Tibial artery (tissue), 4 donors: ENCODE measurements at regions not wholly inside any gene's neighbourhood (a gene's known extent, or its start where the extent isn't known, plus 50 kb on each side); places are given as distances from the start of the nearest gene placed in this dataset.

Source experiments
- DNase-seq, 2 donors: peaks; one replicate each; pipeline ENCODE4 v3.0.0-alpha.2; 2019
- H3K27ac ChIP-seq, 2 donors: fragments of 200-600 bp; sonication (generic) in 1 of 2; 1 replicate in 1 of 2; 2 replicates in 1 of 2; pipeline ENCODE4 v1.5.1; 2018 to 2019; ENCODE audit warnings: mild to moderate bottlenecking in 1 of 2
- H3K27me3 ChIP-seq, 2 donors: fragments of 200-600 bp; sonication (generic) in 1 of 2; one replicate each; pipeline versions ENCODE4 v1.5.1 to v1.6.0; 2016 to 2019
- H3K36me3 ChIP-seq, 3 donors: fragments of 200-600 bp; sonication (generic) in 2 of 3; one replicate each; pipeline ENCODE4 v1.5.1; 2016 to 2019; ENCODE audit warnings: mild to moderate bottlenecking in 2 of 3
- H3K4me1 ChIP-seq, 4 donors: fragments of 200-600 bp; sonication (generic) in 2 of 4; 1 replicate in 3 of 4; 2 replicates in 1 of 4; pipeline ENCODE4 v1.5.1; 2016 to 2019
- H3K4me3 ChIP-seq, 2 donors: fragments of 200-600 bp; sonication (generic) in 1 of 2; 1 replicate in 1 of 2; 2 replicates in 1 of 2; pipeline ENCODE4 v1.5.1; 2018 to 2019; ENCODE audit warnings: mild to moderate bottlenecking in 2 of 2
- H3K9me3 ChIP-seq, 3 donors: fragments of 200-600 bp; sonication (generic) in 1 of 3; one replicate each; pipeline ENCODE4 v1.5.1; 2016 to 2019
- intact Hi-C: fragments of 100-400 bp; cut with DNase I; formaldehyde crosslinking; loops from one replicate; pipeline ENCODE4 v1.15.0; 2023; ENCODE audit warnings: low total_unique reads
- TF ChIP-seq, protein P1 (sequence below), 2 experiments: fragments of 200-600 bp in 1 of 2; fragments of 450-650 bp in 1 of 2; IDR thresholded peaks; one replicate each; pipeline ENCODE4 v1.5.1; 2017 to 2019; ENCODE audit warnings: antibody characterized with exemption in 2 of 2, mild to moderate bottlenecking in 1 of 2, moderate library complexity in 1 of 2

DNA sequence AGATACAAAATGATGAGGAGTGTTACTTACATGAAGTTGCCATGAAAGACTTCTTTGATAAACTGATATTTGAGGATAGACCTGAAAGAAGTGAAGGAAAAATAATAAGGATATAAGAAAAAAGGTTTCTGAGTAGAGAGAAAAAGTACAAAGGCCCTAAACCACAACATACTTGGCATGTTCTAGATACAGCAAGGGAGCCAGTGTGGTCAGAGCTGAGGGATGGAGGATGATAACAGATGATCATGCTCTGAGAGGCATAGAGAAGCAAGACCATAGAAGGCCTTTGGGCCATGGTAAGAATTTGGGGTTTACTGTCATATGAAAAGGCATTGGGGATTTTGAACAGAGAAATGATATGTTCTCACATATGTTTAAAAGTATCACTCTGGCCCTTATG, 424.1 kb upstream of the CHST9 start:
- Histone ChIP-seq H3K4me1 (no peaks in the 10 kb centered on the region), H3K27me3 (no peaks in the 10 kb centered on the region), H3K9me3 (no peaks in the 10 kb centered on the region), H3K27ac (no peak overlapping the region), H3K36me3 (no peaks in the 10 kb centered on the region), H3K4me3 (no peak overlapping the region)
- intact Hi-C loops, result no loop called here
- DNase-seq, result no peak
- TF ChIP-seq, protein P1, sequence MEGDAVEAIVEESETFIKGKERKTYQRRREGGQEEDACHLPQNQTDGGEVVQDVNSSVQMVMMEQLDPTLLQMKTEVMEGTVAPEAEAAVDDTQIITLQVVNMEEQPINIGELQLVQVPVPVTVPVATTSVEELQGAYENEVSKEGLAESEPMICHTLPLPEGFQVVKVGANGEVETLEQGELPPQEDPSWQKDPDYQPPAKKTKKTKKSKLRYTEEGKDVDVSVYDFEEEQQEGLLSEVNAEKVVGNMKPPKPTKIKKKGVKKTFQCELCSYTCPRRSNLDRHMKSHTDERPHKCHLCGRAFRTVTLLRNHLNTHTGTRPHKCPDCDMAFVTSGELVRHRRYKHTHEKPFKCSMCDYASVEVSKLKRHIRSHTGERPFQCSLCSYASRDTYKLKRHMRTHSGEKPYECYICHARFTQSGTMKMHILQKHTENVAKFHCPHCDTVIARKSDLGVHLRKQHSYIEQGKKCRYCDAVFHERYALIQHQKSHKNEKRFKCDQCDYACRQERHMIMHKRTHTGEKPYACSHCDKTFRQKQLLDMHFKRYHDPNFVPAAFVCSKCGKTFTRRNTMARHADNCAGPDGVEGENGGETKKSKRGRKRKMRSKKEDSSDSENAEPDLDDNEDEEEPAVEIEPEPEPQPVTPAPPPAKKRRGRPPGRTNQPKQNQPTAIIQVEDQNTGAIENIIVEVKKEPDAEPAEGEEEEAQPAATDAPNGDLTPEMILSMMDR (IDR thresholded peaks at IDR 0.05), result no peak

DNA sequence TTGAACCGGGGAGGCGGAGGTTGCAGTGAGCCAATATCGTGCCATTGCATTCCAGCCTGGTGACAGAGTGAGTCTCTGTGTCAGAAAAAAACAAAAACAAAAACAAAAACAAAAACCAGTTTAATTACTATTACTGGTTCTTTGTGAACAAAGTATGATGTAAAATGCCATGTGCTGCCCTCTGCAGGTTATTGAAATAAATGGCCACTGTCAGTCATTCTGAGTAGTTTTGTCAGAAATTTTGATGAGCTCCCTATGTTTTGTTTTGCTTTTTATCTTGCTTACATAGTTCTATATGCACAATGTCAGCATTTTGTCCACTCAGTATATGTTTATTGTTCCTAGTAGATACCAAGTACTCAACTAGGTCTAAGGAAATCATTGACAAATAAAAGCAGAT, 423.6 kb upstream of the CHST9 start:
- TF ChIP-seq, protein P1 (IDR thresholded peaks at IDR 0.05), result no peak
- Histone ChIP-seq H3K36me3 (no peaks in the 10 kb centered on the region), H3K27ac (no peak overlapping the region), H3K9me3 (no peaks in the 10 kb centered on the region), H3K27me3 (no peaks in the 10 kb centered on the region), H3K4me1 (no peaks in the 10 kb centered on the region), H3K4me3 (no peak overlapping the region)
- no peak for DNase-seq
- intact Hi-C loops, result no loop called here

DNA sequence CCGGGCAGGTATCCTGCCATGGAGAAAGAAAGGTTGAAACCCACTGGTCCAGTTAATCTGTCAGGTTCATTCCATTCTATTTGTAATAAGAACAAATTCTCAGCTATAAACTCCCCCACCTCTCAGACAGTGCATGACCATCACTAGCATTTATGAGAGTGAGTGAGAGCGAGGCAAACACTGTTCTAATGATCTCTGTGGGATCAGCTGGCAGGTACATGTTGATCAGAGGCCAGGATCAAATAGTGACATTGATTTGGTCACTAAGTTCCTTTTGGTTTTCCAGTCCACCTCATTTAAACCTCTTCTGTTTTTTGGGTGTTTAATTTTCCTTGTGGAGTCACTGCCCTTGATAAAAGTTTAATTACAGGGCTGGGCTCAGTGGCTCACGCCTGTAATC, 423.1 kb upstream of the CHST9 start:
- no peak for DNase-seq
- intact Hi-C loops, result no loop called here

DNA sequence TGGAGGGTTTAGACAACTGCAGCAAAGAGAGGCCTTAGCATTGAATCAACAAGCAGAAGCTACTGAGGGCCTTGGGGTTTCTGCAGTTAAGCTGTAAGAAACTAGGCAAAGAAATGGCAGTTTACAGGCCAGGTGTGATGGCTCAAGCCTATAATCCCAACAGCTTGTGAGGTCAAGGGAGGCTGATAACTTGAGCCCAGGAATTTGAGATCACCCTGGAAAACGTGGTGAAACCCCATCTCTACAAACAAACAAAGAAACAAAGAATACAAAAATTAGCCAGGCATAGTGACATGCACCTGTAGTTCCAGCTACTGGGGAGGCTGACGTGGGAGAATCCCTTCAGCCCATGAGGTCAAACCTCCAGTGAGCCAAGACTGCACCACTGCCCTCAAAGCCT, 421.6 kb upstream of the CHST9 start:
- no peaks in the 10 kb centered on the region for H3K4me1 ChIP-seq
- TF ChIP-seq, protein P1 (IDR thresholded peaks at IDR 0.05), result no peak
- no peak overlapping the region for H3K27ac ChIP-seq
- DNase-seq, result no peak
- H3K9me3 ChIP-seq, result no peaks in the 10 kb centered on the region
- intact Hi-C loops, result no loop called here
- H3K36me3 ChIP-seq, result no peaks in the 10 kb centered on the region
- no peaks in the 10 kb centered on the region for H3K27me3 ChIP-seq
- no peak overlapping the region for H3K4me3 ChIP-seq

More for the DNA sequence above, 423.1 kb upstream of the CHST9 start:
- Histone ChIP-seq H3K4me3 (no peak overlapping the region), H3K36me3 (no peaks in the 10 kb centered on the region), H3K27ac (no peak overlapping the region), H3K27me3 (no peaks in the 10 kb centered on the region), H3K9me3 (no peaks in the 10 kb centered on the region), H3K4me1 (no peaks in the 10 kb centered on the region)
- TF ChIP-seq, protein P1 (IDR thresholded peaks at IDR 0.05), result no peak

DNA sequence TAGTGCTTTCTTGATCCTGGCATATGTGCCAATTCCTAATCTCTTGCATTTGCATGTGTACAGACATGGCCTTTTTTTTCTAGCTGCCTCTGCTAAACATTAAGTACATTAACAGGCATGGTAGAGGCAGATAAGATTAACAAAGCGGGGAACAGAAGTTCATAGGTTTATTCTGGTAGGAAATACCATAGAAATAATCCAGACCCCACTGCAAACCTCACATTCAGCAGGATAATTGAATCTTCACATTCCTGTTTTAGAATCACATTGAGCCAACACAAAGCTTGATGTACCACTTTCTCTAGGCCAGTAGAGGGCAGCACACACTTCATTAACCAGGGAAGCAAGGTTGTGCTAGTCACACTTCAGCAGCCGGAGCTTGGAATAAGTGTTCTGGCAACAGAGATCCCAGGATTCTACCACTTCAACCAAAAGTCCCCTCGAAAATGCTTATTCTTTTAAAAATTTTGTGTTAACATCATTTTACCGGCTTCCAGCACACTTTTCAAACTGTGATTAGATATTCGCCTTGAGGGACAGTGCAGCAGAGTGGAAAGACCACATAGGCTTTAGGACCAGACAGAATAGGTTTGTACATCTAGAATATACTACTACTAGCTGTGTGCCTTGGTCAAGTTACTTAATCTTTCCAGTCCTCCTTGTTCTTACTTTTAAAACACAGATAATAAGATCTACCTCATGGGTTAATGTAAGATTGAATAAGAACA, 420.2 kb upstream of the CHST9 start:
- Histone ChIP-seq H3K27ac (no peak overlapping the region), H3K4me3 (no peak overlapping the region), H3K36me3 (no peaks in the 10 kb centered on the region), H3K4me1 (no peaks in the 10 kb centered on the region), H3K9me3 (no peaks in the 10 kb centered on the region), H3K27me3 (no peaks in the 10 kb centered on the region)
- DNase-seq, result peak in 1 of 2 donors; percentile 32
- TF ChIP-seq, protein P1 (IDR thresholded peaks at IDR 0.05), result peak; percentile 60 to 73
- intact Hi-C loops, result no loop called here
